ENCODE measurements at regions not wholly inside any gene's neighbourhood (a gene's known extent, or its start where the extent isn't known, plus 50 kb on each side); places are given as distances from the start of the nearest gene placed in this dataset.

DNA sequence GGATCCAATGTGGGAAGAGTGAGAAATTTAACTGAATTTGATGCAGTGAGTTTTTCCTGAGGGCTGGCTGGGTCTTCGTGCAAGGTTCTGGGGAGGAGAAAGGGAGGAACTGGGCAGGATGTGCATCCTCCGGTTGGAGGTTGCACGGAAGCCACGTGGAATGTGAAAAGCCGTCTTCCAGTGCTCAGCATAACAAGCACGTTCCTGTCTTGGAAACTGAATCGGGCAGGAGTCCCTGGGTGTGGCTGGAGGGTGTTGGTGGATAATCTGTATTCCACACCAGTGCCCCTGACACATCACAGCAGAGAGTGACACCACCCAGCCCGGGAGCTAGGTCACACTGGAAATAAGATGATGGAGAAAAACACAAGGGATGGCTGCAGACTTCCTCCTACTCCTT, 154.3 kb downstream of the C5orf15 start:
- no peak for TF ChIP-seq POLR2A (IDR thresholded peaks at IDR 0.05)
- TF ChIP-seq, protein P1, sequence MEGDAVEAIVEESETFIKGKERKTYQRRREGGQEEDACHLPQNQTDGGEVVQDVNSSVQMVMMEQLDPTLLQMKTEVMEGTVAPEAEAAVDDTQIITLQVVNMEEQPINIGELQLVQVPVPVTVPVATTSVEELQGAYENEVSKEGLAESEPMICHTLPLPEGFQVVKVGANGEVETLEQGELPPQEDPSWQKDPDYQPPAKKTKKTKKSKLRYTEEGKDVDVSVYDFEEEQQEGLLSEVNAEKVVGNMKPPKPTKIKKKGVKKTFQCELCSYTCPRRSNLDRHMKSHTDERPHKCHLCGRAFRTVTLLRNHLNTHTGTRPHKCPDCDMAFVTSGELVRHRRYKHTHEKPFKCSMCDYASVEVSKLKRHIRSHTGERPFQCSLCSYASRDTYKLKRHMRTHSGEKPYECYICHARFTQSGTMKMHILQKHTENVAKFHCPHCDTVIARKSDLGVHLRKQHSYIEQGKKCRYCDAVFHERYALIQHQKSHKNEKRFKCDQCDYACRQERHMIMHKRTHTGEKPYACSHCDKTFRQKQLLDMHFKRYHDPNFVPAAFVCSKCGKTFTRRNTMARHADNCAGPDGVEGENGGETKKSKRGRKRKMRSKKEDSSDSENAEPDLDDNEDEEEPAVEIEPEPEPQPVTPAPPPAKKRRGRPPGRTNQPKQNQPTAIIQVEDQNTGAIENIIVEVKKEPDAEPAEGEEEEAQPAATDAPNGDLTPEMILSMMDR (IDR thresholded peaks at IDR 0.05), result no peak
- TF ChIP-seq POLR2AphosphoS5 (IDR thresholded peaks at IDR 0.05), result no peak
